Neural crest cell (in vitro differentiated cells): ENCODE measurements at regions not wholly inside any gene's neighbourhood (a gene's known extent, or its start where the extent isn't known, plus 50 kb on each side); places are given as distances from the start of the nearest gene placed in this dataset.

ENCODE experiments used
- DNase-seq: peaks from one replicate; pipeline ENCODE4 v3.0.0; 2021; ENCODE audit warnings: low read depth, mixed read lengths, low spot score
- H3K27ac Mint-ChIP-seq: one replicate; pipeline ENCODE4 v1.8.0; 2021; ENCODE audit warnings: mild to moderate bottlenecking, mixed read lengths; ENCODE audit not compliant: unreplicated experiment
- H3K27me3 Mint-ChIP-seq: 2 replicates; pipeline ENCODE4 v1.8.0; 2021; ENCODE audit warnings: low read depth, mild to moderate bottlenecking, mixed read lengths
- H3K36me3 Mint-ChIP-seq: 2 replicates; pipeline ENCODE4 v1.8.0; 2021; ENCODE audit warnings: low read depth, mild to moderate bottlenecking, mixed read lengths
- H3K4me1 Mint-ChIP-seq: 2 replicates; pipeline ENCODE4 v1.8.0; 2021; ENCODE audit warnings: mixed read lengths
- H3K4me3 Mint-ChIP-seq: one replicate; pipeline ENCODE4 v1.8.0; 2021; ENCODE audit warnings: mild to moderate bottlenecking, mixed read lengths
- H3K9me3 Mint-ChIP-seq: 2 replicates; pipeline ENCODE4 v1.8.0; 2021; ENCODE audit warnings: mixed read lengths
- CTCF ChIP-seq: fragments of 200-600 bp; sonication (generic); conservative IDR thresholded peaks from 2 replicates; pipeline ENCODE4 v1.5.0; 2021; ENCODE audit warnings: antibody characterized with exemption, mild to moderate bottlenecking

GRCh38 chr14:53836551-53836950 is 120.1 kb downstream of the BMP4 start:
- TF ChIP-seq CTCF: no peak
- no peaks in the 10 kb centered on the region for H3K36me3 Mint-ChIP-seq
- H3K27me3 Mint-ChIP-seq: no peaks in the 10 kb centered on the region
- H3K27ac Mint-ChIP-seq: no peak overlapping the region
- H3K4me1 Mint-ChIP-seq: no peaks in the 10 kb centered on the region
- no peak for DNase-seq
- no peak overlapping the region for H3K4me3 Mint-ChIP-seq
- peaks cover 2% of the 10 kb centered on the region for H3K9me3 Mint-ChIP-seq

GRCh38 chr14:53828820-53829219 is 127.8 kb downstream of the BMP4 start:
- Mint-ChIP-seq H3K27me3 (no peaks in the 10 kb centered on the region), H3K9me3 (no peaks in the 10 kb centered on the region), H3K4me1 (no peaks in the 10 kb centered on the region), H3K4me3 (no peak overlapping the region), H3K36me3 (no peaks in the 10 kb centered on the region), H3K27ac (no peak overlapping the region)
- no peak for TF ChIP-seq CTCF
- no peak for DNase-seq

GRCh38 chr14:53824061-53824460 is 132.6 kb downstream of the BMP4 start:
- no peak overlapping the region for H3K4me3 Mint-ChIP-seq
- H3K27ac Mint-ChIP-seq: no peak overlapping the region
- no peaks in the 10 kb centered on the region for H3K4me1 Mint-ChIP-seq
- TF ChIP-seq CTCF: no peak
- no peaks in the 10 kb centered on the region for H3K9me3 Mint-ChIP-seq
- H3K36me3 Mint-ChIP-seq: no peaks in the 10 kb centered on the region
- DNase-seq: no peak
- H3K27me3 Mint-ChIP-seq: no peaks in the 10 kb centered on the region

GRCh38 chr14:53814392-53814791 is 142.2 kb downstream of the BMP4 start:
- no peak overlapping the region for H3K27ac Mint-ChIP-seq
- peaks cover 5% of the 10 kb centered on the region for H3K9me3 Mint-ChIP-seq
- DNase-seq: no peak
- no peak for TF ChIP-seq CTCF
- H3K36me3 Mint-ChIP-seq: no peaks in the 10 kb centered on the region
- no peaks in the 10 kb centered on the region for H3K27me3 Mint-ChIP-seq
- no peaks in the 10 kb centered on the region for H3K4me1 Mint-ChIP-seq
- H3K4me3 Mint-ChIP-seq: no peak overlapping the region

GRCh38 chr14:53810221-53810620 is 146.4 kb downstream of the BMP4 start:
- Mint-ChIP-seq H3K9me3 (peaks cover 5% of the 10 kb centered on the region), H3K36me3 (no peaks in the 10 kb centered on the region), H3K27me3 (peaks cover 2% of the 10 kb centered on the region), H3K27ac (no peak overlapping the region), H3K4me1 (no peaks in the 10 kb centered on the region), H3K4me3 (no peak overlapping the region)
- no peak for DNase-seq
- no peak for TF ChIP-seq CTCF

GRCh38 chr14:53808042-53808441 is 148.6 kb downstream of the BMP4 start:
- Mint-ChIP-seq H3K4me1 (no peaks in the 10 kb centered on the region), H3K4me3 (no peak overlapping the region), H3K36me3 (no peaks in the 10 kb centered on the region), H3K27me3 (peaks cover 2% of the 10 kb centered on the region), H3K9me3 (peaks cover 10% of the 10 kb centered on the region), H3K27ac (no peak overlapping the region)
- DNase-seq: no peak
- TF ChIP-seq CTCF: no peak
